HEK293T (cell line): ENCODE measurements at regions not wholly inside any gene's neighbourhood (a gene's known extent, or its start where the extent isn't known, plus 50 kb on each side); places are given as distances from the start of the nearest gene placed in this dataset.
"Not testable (repeated sequence)": the region's sequence is repeated elsewhere in the genome, so short reads cannot be mapped to it uniquely, and the experiment has no call there.

Experiments used
- CTCF ChIA-PET: fragments of 350-600 bp; formaldehyde crosslinking; extraction: SDS; loops from one replicate; lab custom pipeline; 2021; ENCODE audit warnings: antibody characterized with exemption, inconsistent platforms; lab: Yijun Ruan, JAX
- POLR2A ChIA-PET: fragments of 350-600 bp; formaldehyde crosslinking; extraction: SDS; loops from one replicate; lab custom pipeline; 2020; ENCODE audit warnings: antibody characterized with exemption, inconsistent platforms; lab: Yijun Ruan, JAX
- DNase-seq: peaks from one replicate; pipeline ENCODE4 v3.0.0; 2012; ENCODE audit warnings: mixed read lengths; ENCODE audit errors: extremely low spot score
- ARNT ChIP-seq: fragments of 450-650 bp; IDR thresholded peaks from 2 replicates; pipeline ENCODE4 v1.6.1; 2017; ENCODE audit warnings: mild to moderate bottlenecking
- BHLHE40 ChIP-seq: fragments of 450-650 bp; IDR thresholded peaks from 2 replicates; pipeline ENCODE4 v1.6.1; 2016; ENCODE audit warnings: mild to moderate bottlenecking, moderate library complexity, borderline replicate concordance
- CTBP1 ChIP-seq: fragments of 450-650 bp; IDR thresholded peaks from 2 replicates; pipeline ENCODE4 v1.6.1; 2016; ENCODE audit warnings: borderline replicate concordance
- ELF4 ChIP-seq: fragments of 450-650 bp; IDR thresholded peaks from 2 replicates; pipeline ENCODE4 v1.6.1; 2017; ENCODE audit warnings: antibody characterized with exemption
- FOXA1 ChIP-seq: fragments of 450-650 bp; IDR thresholded peaks from 2 replicates; pipeline ENCODE4 v1.6.1; 2016; ENCODE audit warnings: mild to moderate bottlenecking
- FOXK2 ChIP-seq: fragments of 450-650 bp; IDR thresholded peaks from 2 replicates; pipeline ENCODE4 v1.6.1; 2016; ENCODE audit warnings: mild to moderate bottlenecking
- FOXM1 ChIP-seq: fragments of 450-650 bp; IDR thresholded peaks from 2 replicates; pipeline ENCODE4 v1.6.1; 2017; ENCODE audit warnings: mild to moderate bottlenecking, borderline replicate concordance
- HDGF ChIP-seq: fragments of 450-650 bp; IDR thresholded peaks from 2 replicates; pipeline ENCODE4 v1.6.1; 2017; ENCODE audit warnings: antibody characterized with exemption, borderline replicate concordance
- L3MBTL2 ChIP-seq: fragments of 450-650 bp; conservative IDR thresholded peaks from 2 replicates; pipeline ENCODE4 v1.6.1; 2016; ENCODE audit warnings: mild to moderate bottlenecking
- LEF1 ChIP-seq: fragments of 450-650 bp; IDR thresholded peaks from 2 replicates; pipeline ENCODE4 v1.6.1; 2017; ENCODE audit warnings: mild to moderate bottlenecking, borderline replicate concordance
- NFRKB ChIP-seq: fragments of 450-650 bp; IDR thresholded peaks from 2 replicates; pipeline ENCODE4 v1.6.1; 2016; ENCODE audit warnings: mild to moderate bottlenecking, moderate library complexity
- SP1 ChIP-seq: fragments of 450-650 bp; IDR thresholded peaks from 2 replicates; pipeline ENCODE4 v1.6.1; 2017
- SUZ12 ChIP-seq: fragments of 450-650 bp; IDR thresholded peaks from 2 replicates; pipeline ENCODE4 v1.6.1; 2016; ENCODE audit warnings: mild to moderate bottlenecking
- TARDBP ChIP-seq: fragments of 450-650 bp; IDR thresholded peaks from 2 replicates; pipeline ENCODE4 v1.6.1; 2016
- ZNF384 ChIP-seq: fragments of 450-650 bp; IDR thresholded peaks from 2 replicates; pipeline ENCODE4 v1.6.1; 2016
- TF ChIP-seq, protein P1 (sequence below): fragments of 450-650 bp; IDR thresholded peaks from 2 replicates; pipeline ENCODE4 v1.6.1; 2016

GRCh38 chr10:22783807-22784206, 69.4 kb upstream of the PIP4K2A start:
- CTCF ChIA-PET, result no interaction called here
- TF ChIP-seq ZNF384 (no peak), FOXM1 (no peak), L3MBTL2 (no peak), FOXK2 (no peak), ARNT (no peak), SP1 (no peak), SUZ12 (no peak), LEF1 (no peak), NFRKB (no peak), FOXA1 (no peak), ELF4 (no peak), BHLHE40 (no peak), HDGF (no peak), CTBP1 (no peak), TARDBP (no peak)
- TF ChIP-seq, protein P1, sequence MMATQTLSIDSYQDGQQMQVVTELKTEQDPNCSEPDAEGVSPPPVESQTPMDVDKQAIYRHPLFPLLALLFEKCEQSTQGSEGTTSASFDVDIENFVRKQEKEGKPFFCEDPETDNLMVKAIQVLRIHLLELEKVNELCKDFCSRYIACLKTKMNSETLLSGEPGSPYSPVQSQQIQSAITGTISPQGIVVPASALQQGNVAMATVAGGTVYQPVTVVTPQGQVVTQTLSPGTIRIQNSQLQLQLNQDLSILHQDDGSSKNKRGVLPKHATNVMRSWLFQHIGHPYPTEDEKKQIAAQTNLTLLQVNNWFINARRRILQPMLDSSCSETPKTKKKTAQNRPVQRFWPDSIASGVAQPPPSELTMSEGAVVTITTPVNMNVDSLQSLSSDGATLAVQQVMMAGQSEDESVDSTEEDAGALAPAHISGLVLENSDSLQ, result no peak
- DNase-seq, result no peak
- POLR2A ChIA-PET, result no interaction called here

DNA sequence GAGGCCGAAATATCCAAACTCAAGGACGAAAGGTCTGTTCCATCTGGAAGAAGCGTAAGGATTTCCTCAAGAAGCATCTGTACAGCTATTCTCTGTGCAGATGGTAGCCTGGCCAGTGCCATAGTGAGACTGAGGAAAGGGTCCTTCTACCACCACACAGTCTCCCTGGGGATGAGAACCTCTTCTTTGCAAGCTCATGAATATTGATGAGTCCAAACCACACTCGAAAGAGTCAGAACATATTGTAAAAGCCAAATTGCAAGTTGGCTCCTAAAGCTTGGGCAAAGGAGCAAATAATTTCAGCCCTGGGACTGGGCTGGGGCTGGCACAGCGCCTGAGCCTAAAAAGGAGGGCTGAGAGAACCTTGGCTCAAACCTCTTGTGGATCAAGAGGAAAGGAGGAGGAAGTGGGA, 66.1 kb upstream of the PIP4K2A start:
- CTCF ChIA-PET, result no interaction called here
- DNase-seq, result no peak
- no peak for TF ChIP-seq FOXK2
- TF ChIP-seq ARNT, result no peak
- TF ChIP-seq NFRKB, result no peak
- no peak for TF ChIP-seq SP1
- POLR2A ChIA-PET, result no interaction called here

- DNase-seq, result no peak
- ChIA-PET CTCF (no interaction called here), POLR2A (no interaction called here)
- TF ChIP-seq ZNF384, result no peak
- TF ChIP-seq BHLHE40, result no peak
- no peak for TF ChIP-seq FOXA1
Measured at GRCh38 chr10:22779331-22780019, 65.1 kb upstream of the PIP4K2A start.

DNA sequence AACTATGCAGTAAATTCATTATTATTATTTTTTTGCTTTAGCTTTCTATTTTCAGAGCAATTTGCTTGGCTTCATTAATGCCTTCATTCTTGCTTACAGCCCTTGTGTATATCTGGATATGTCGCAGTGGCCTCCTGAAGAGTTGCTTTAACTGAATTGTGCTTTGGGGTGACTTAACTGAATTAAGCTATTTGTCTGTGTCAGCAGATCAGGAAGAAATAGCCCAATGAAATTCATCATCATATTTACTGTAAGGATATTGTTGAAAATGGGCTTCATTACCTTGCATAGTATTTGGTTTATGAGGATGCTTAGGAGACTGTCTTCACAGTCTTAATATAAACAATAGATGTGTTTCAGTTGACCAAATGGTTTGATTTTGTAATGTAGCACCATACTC, 59.7 kb upstream of the PIP4K2A start:
- POLR2A ChIA-PET, result no interaction called here
- CTCF ChIA-PET, result no interaction called here
- no peak for TF ChIP-seq L3MBTL2
- TF ChIP-seq, protein P1, result no peak
- TF ChIP-seq SUZ12, result no peak
- TF ChIP-seq NFRKB, result no peak
- TF ChIP-seq SP1, result no peak
- no peak for TF ChIP-seq HDGF
- no peak for TF ChIP-seq FOXK2
- TF ChIP-seq ZNF384, result no peak
- no peak for TF ChIP-seq CTBP1
- TF ChIP-seq FOXM1, result no peak
- no peak for TF ChIP-seq BHLHE40
- TF ChIP-seq ARNT, result no peak
- TF ChIP-seq TARDBP, result no peak
- TF ChIP-seq ELF4, result no peak
- no peak for TF ChIP-seq LEF1
- TF ChIP-seq FOXA1, result no peak
- DNase-seq, result no peak

GRCh38 chr10:22771631-22772030, 57.3 kb upstream of the PIP4K2A start:
- CTCF ChIA-PET, POLR2A ChIA-PET, DNase-seq: not testable (repeated sequence)

GRCh38 chr10:22770270-22770669, 55.9 kb upstream of the PIP4K2A start:
- ChIA-PET CTCF (no interaction called here), POLR2A (no interaction called here)
- no peak for DNase-seq
- TF ChIP-seq LEF1, result no peak
- no peak for TF ChIP-seq SUZ12
- TF ChIP-seq NFRKB, result no peak
- no peak for TF ChIP-seq FOXA1
- TF ChIP-seq ZNF384, result no peak
- TF ChIP-seq TARDBP, result no peak
- TF ChIP-seq FOXK2, result no peak
- TF ChIP-seq, protein P1, result no peak
- TF ChIP-seq L3MBTL2, result no peak
- TF ChIP-seq FOXM1, result no peak
- TF ChIP-seq SP1, result no peak
- no peak for TF ChIP-seq CTBP1
- TF ChIP-seq ARNT, result no peak
- no peak for TF ChIP-seq BHLHE40
- TF ChIP-seq HDGF, result no peak
- TF ChIP-seq ELF4, result no peak

- ChIA-PET CTCF (no interaction called here), POLR2A (no interaction called here)
- TF ChIP-seq, protein P1, result no peak
- TF ChIP-seq LEF1 (no peak), BHLHE40 (no peak), ARNT (no peak), FOXA1 (no peak), SUZ12 (no peak), ZNF384 (no peak), SP1 (no peak), ELF4 (no peak), FOXM1 (no peak), TARDBP (no peak)
- DNase-seq, result no peak
Measured at GRCh38 chr10:22767859-22768258, 53.5 kb upstream of the PIP4K2A start.
